GM23338 (cell line): ENCODE measurements at regions not wholly inside any gene's neighbourhood (a gene's known extent, or its start where the extent isn't known, plus 50 kb on each side); places are given as distances from the start of the nearest gene placed in this dataset.

Experiments
- ATAC-seq: fragments of 200-7000 bp; cut with Tn5 transposase; 3 replicates; pipeline ENCODE4 v1.9.1; 2020
- DNase-seq: peaks from one replicate; pipeline ENCODE4 v3.0.0-alpha.2; 2015; ENCODE audit warnings: low spot score
- H2AFZ ChIP-seq: fragments of 200-600 bp; sonication (generic); 2 replicates; pipeline ENCODE4 v1.8.0; 2016; ENCODE audit warnings: antibody characterized with exemption, mild to moderate bottlenecking, moderate library complexity
- H3F3A ChIP-seq: fragments of 200-600 bp; sonication (generic); replicated peaks from 2 replicates; pipeline ENCODE4 v1.8.0; 2017; ENCODE audit warnings: antibody characterized with exemption, mixed run types, low read depth
- H3K27ac ChIP-seq: fragments of 200-600 bp; sonication (generic); 2 replicates; pipeline ENCODE4 v1.6.1; 2016; ENCODE audit warnings: low read depth
- H3K27me3 ChIP-seq: fragments of 200-600 bp; sonication (generic); 2 replicates; pipeline ENCODE4 v1.8.0; 2016; ENCODE audit warnings: mild to moderate bottlenecking, mixed run types, moderate library complexity; ENCODE audit not compliant: insufficient read depth
- H3K36me3 ChIP-seq: fragments of 200-600 bp; sonication (generic); 2 replicates; pipeline ENCODE4 v1.8.0; 2016; ENCODE audit warnings: mild to moderate bottlenecking; ENCODE audit not compliant: insufficient read depth
- H3K4me1 ChIP-seq: fragments of 200-600 bp; sonication (generic); 2 replicates; pipeline ENCODE4 v1.8.0; 2016; ENCODE audit warnings: mild to moderate bottlenecking, moderate library complexity; ENCODE audit not compliant: insufficient read depth
- H3K4me2 ChIP-seq: fragments of 200-600 bp; sonication (generic); 2 replicates; pipeline ENCODE4 v1.7.1; 2017; ENCODE audit warnings: mixed run types
- H3K4me3 ChIP-seq: fragments of 200-600 bp; sonication (generic); 2 replicates; pipeline ENCODE4 v1.6.1; 2016; ENCODE audit warnings: mixed run types
- H3K79me2 ChIP-seq: fragments of 200-600 bp; sonication (generic); replicated peaks from 2 replicates; pipeline ENCODE4 v1.8.0; 2017; ENCODE audit warnings: mild to moderate bottlenecking; ENCODE audit not compliant: insufficient read depth
- H3K9me2 ChIP-seq: fragments of 200-600 bp; sonication (generic); 2 replicates; pipeline ENCODE4 v1.8.0; 2017; ENCODE audit not compliant: insufficient read depth
- H4K20me1 ChIP-seq: fragments of 200-600 bp; sonication (generic); replicated peaks from 2 replicates; pipeline ENCODE4 v1.8.0; 2017; ENCODE audit warnings: mild to moderate bottlenecking; ENCODE audit not compliant: insufficient read depth
- H3K27ac Mint-ChIP-seq: 2 replicates; pipeline ENCODE4 v1.8.0; 2020; ENCODE audit warnings: inconsistent platforms, mild to moderate bottlenecking, moderate library complexity, mixed read lengths
- H3K27me3 Mint-ChIP-seq: 3 replicates; pipeline ENCODE4 v1.8.0; 2022; ENCODE audit warnings: low read depth, mild to moderate bottlenecking, moderate library complexity, mixed read lengths, inconsistent platforms; ENCODE audit not compliant: insufficient read depth, poor library complexity
- H3K36me3 Mint-ChIP-seq: 3 replicates; pipeline ENCODE4 v1.8.0; 2021; ENCODE audit warnings: low read depth, mild to moderate bottlenecking, inconsistent platforms, moderate library complexity, mixed read lengths
- H3K4me1 Mint-ChIP-seq: 3 replicates; pipeline ENCODE4 v1.8.0; 2020; ENCODE audit warnings: mild to moderate bottlenecking, inconsistent platforms, mixed read lengths
- H3K4me3 Mint-ChIP-seq: 3 replicates; pipeline ENCODE4 v1.8.0; 2021; ENCODE audit warnings: moderate library complexity, mild to moderate bottlenecking, inconsistent platforms, mixed read lengths
- H3K9me3 Mint-ChIP-seq: 3 replicates; pipeline ENCODE4 v1.8.0; 2020; ENCODE audit warnings: moderate library complexity, mild to moderate bottlenecking, inconsistent platforms, mixed read lengths
- CREB1 ChIP-seq: fragments of 250-450 bp; sonication (Bioruptor Pico); IDR thresholded peaks from 2 replicates; pipeline ENCODE4 v1.5.0; 2020; ENCODE audit warnings: low read depth, mild to moderate bottlenecking, moderate library complexity
- ETS1 ChIP-seq: IDR thresholded peaks from 2 replicates; pipeline ENCODE4 v1.6.1; 2016; ENCODE audit warnings: antibody characterized with exemption
- EZH2 ChIP-seq: fragments of 200-600 bp; sonication (generic); IDR thresholded peaks from one replicate; pipeline ENCODE4 v1.8.0; 2017; ENCODE audit warnings: antibody characterized with exemption, mild to moderate bottlenecking, low read depth; ENCODE audit not compliant: unreplicated experiment
- EZH2phosphoT487 ChIP-seq: fragments of 200-600 bp; sonication (generic); IDR thresholded peaks from one replicate; pipeline ENCODE4 v1.8.1; 2018; ENCODE audit warnings: antibody characterized with exemption; ENCODE audit not compliant: unreplicated experiment
- JUNB ChIP-seq: IDR thresholded peaks from one replicate; pipeline ENCODE4 v1.6.1; 2016; ENCODE audit warnings: antibody characterized with exemption; ENCODE audit not compliant: unreplicated experiment
- NANOG ChIP-seq: IDR thresholded peaks from 2 replicates; pipeline ENCODE4 v1.6.1; 2016; ENCODE audit warnings: antibody characterized with exemption, borderline replicate concordance
- POLR2AphosphoS5 ChIP-seq: IDR thresholded peaks from 2 replicates; pipeline ENCODE4 v1.6.1; 2016; ENCODE audit warnings: antibody characterized with exemption, low read depth
- STAT1 ChIP-seq: IDR thresholded peaks from one replicate; pipeline ENCODE4 v1.6.1; 2016; ENCODE audit warnings: antibody characterized with exemption; ENCODE audit not compliant: unreplicated experiment
- ZNF114 ChIP-seq: fragments of 250-450 bp; sonication (Bioruptor Pico); IDR thresholded peaks from 2 replicates; pipeline ENCODE4 v1.5.0; 2020; ENCODE audit warnings: mild to moderate bottlenecking, moderate library complexity
- ZNF331 ChIP-seq: fragments of 250-450 bp; sonication (Bioruptor Pico); IDR thresholded peaks from 2 replicates; pipeline ENCODE4 v1.5.0; 2020; ENCODE audit warnings: low read depth, mild to moderate bottlenecking, moderate library complexity
- ZNF462 ChIP-seq: fragments of 250-450 bp; sonication (Bioruptor Pico); IDR thresholded peaks from 2 replicates; pipeline ENCODE4 v1.5.0; 2020; ENCODE audit warnings: mild to moderate bottlenecking, moderate library complexity
- TF ChIP-seq, protein P1 (sequence below), 2 experiments: fragments of 200-600 bp in 1 of 2; sonication (generic) in 1 of 2; conservative IDR thresholded peaks; 2 replicates each; pipeline versions ENCODE4 v1.5.1 to v1.6.1; 2016 to 2017; ENCODE audit warnings: antibody characterized with exemption in 2 of 2, low read depth in 2 of 2, mild to moderate bottlenecking in 2 of 2, moderate library complexity in 1 of 2
- TF ChIP-seq, protein P2 (sequence below): IDR thresholded peaks from one replicate; pipeline ENCODE4 v1.6.1; 2018; ENCODE audit warnings: antibody characterized with exemption; ENCODE audit not compliant: unreplicated experiment

DNA sequence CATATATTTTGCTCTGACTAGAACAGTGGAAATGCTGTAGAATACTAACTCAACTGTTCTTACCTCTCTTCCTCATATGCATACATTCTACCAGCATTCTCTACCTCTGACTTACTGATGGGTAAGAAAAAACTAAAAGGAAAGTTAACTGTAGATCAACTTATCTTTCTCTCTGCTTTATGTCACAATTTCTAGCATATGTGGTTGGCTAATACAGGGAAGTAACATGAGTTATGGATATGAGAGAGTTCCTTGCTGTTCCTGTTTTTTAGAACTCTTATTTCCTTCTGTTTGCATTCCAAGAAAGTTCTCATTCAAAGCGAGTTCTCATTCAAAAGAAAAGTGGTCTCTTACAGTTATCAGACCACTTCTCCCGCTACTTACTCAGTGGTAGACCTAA lies 226.8 kb upstream of the SGK1 start:
- H3K4me3 ChIP-seq = no peak overlapping the region
- H3K4me1 ChIP-seq = peaks cover under 1% of the 10 kb centered on the region; the same call in 1 of the 2 replicates
- Mint-ChIP-seq H3K27ac (no peak overlapping the region), H3K4me3 (no peak overlapping the region), H3K4me1 (peaks cover 7% of the 10 kb centered on the region), H3K36me3 (no peaks in the 10 kb centered on the region), H3K27me3 (no peaks in the 10 kb centered on the region), H3K9me3 (no peaks in the 10 kb centered on the region)
- ATAC-seq (no peak), DNase-seq (no peak)
- no peak overlapping the region for H3K27ac ChIP-seq
- H3K79me2 ChIP-seq = no peaks in the 10 kb centered on the region
- H4K20me1 ChIP-seq = no peaks in the 10 kb centered on the region
- H3K27me3 ChIP-seq = no peaks in the 10 kb centered on the region
- H3K4me2 ChIP-seq = no peak overlapping the region
- no peaks in the 10 kb centered on the region for H3F3A ChIP-seq
- TF ChIP-seq JUNB = no peak
- no peak for TF ChIP-seq EZH2phosphoT487
- TF ChIP-seq ZNF462 (CRISPR knock-in tag) = no peak
- no peak for TF ChIP-seq ZNF114
- no peak for TF ChIP-seq EZH2
- TF ChIP-seq, protein P1, sequence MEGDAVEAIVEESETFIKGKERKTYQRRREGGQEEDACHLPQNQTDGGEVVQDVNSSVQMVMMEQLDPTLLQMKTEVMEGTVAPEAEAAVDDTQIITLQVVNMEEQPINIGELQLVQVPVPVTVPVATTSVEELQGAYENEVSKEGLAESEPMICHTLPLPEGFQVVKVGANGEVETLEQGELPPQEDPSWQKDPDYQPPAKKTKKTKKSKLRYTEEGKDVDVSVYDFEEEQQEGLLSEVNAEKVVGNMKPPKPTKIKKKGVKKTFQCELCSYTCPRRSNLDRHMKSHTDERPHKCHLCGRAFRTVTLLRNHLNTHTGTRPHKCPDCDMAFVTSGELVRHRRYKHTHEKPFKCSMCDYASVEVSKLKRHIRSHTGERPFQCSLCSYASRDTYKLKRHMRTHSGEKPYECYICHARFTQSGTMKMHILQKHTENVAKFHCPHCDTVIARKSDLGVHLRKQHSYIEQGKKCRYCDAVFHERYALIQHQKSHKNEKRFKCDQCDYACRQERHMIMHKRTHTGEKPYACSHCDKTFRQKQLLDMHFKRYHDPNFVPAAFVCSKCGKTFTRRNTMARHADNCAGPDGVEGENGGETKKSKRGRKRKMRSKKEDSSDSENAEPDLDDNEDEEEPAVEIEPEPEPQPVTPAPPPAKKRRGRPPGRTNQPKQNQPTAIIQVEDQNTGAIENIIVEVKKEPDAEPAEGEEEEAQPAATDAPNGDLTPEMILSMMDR (conservative IDR thresholded peaks at IDR 0.05; ENCODE audit: low read depth in 2 of 2) = no peak
- TF ChIP-seq POLR2AphosphoS5 = no peak
- TF ChIP-seq, protein P2, sequence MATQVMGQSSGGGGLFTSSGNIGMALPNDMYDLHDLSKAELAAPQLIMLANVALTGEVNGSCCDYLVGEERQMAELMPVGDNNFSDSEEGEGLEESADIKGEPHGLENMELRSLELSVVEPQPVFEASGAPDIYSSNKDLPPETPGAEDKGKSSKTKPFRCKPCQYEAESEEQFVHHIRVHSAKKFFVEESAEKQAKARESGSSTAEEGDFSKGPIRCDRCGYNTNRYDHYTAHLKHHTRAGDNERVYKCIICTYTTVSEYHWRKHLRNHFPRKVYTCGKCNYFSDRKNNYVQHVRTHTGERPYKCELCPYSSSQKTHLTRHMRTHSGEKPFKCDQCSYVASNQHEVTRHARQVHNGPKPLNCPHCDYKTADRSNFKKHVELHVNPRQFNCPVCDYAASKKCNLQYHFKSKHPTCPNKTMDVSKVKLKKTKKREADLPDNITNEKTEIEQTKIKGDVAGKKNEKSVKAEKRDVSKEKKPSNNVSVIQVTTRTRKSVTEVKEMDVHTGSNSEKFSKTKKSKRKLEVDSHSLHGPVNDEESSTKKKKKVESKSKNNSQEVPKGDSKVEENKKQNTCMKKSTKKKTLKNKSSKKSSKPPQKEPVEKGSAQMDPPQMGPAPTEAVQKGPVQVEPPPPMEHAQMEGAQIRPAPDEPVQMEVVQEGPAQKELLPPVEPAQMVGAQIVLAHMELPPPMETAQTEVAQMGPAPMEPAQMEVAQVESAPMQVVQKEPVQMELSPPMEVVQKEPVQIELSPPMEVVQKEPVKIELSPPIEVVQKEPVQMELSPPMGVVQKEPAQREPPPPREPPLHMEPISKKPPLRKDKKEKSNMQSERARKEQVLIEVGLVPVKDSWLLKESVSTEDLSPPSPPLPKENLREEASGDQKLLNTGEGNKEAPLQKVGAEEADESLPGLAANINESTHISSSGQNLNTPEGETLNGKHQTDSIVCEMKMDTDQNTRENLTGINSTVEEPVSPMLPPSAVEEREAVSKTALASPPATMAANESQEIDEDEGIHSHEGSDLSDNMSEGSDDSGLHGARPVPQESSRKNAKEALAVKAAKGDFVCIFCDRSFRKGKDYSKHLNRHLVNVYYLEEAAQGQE = no peak
- TF ChIP-seq CREB1 (CRISPR knock-in tag) = no peak
- no peak for TF ChIP-seq ETS1
- no peak for TF ChIP-seq STAT1
- TF ChIP-seq ZNF331 (CRISPR knock-in tag) = no peak
- TF ChIP-seq NANOG = no peak
- H3K9me2 ChIP-seq = 0 out of 2 replicates have a peak, but pooled peaks cover 12% of the 10 kb centered on the region
- 0 out of 2 replicates have a peak overlapping the region, but pooled peaks have one; percentile 52 for H2AFZ ChIP-seq
- H3K36me3 ChIP-seq = no peaks in the 10 kb centered on the region
